HUDEP-2 (cell line): ENCODE measurements at regions not wholly inside any gene's neighbourhood (a gene's known extent, or its start where the extent isn't known, plus 50 kb on each side); places are given as distances from the start of the nearest gene placed in this dataset.
"Not testable (repeated sequence)": the region's sequence is repeated elsewhere in the genome, so short reads cannot be mapped to it uniquely, and the experiment has no call there.

Experiments used
- DNase-seq, 76 experiments: peaks; one replicate each; lab custom pipeline; 2025; ENCODE audit not compliant: unreplicated experiment in 76 of 76; lab: John Stamatoyannopoulos, UW

GRCh38 chr9:65422966-65423690, 138.1 kb upstream of the FOXD4L5 start:
- not testable (repeated sequence) for DNase-seq

DNA sequence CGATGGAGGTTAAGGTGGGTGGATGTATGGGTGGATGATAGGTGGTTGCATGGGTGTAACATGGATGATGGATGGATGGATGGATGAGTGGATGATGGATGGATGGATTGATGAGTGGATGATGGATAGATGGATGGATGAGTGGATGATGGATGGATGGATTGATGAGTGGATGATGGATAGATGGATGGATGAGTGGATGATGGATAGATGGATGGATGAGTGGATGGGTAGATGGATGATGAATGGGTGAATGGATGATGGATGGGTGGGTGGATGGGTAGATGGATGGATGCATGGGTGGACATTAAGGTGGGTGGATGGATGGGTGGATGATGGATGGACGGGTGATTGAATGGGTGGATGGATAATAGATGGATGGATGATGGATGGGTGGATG, 136.5 kb upstream of the FOXD4L5 start:
- not testable (repeated sequence) for DNase-seq

DNA sequence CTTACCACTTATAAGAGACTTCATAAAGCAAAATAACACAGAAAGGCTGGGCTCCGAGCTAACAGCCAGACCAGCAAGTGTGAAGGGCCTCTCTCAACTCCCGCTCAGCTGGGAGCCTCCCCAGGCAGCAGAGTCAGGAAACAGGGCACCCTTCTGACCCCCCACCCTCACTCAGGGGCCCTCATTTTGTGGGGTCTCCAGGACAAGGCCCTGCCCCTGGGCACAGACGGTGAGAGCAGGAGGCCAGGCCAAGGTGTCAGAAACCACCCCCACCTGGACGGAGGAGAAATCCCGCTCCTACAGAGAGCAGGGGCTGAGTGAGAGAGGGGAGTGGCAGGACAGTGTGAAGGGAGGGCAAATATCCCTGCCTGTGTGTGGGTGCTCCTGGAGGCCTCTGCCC, 135.8 kb upstream of the FOXD4L5 start:
- no peak for DNase-seq

- DNase-seq = not testable (repeated sequence)
Observed at GRCh38 chr9:65418966-65419365, 134.0 kb upstream of the FOXD4L5 start.

- not testable (repeated sequence) for DNase-seq
Observed at GRCh38 chr9:65416948-65417347, 131.9 kb upstream of the FOXD4L5 start.

GRCh38 chr9:65414249-65414648, 129.2 kb upstream of the FOXD4L5 start:
- not testable (repeated sequence) for DNase-seq

- DNase-seq = not testable (repeated sequence)
Observed at GRCh38 chr9:65413371-65413770, 128.4 kb upstream of the FOXD4L5 start.

DNA sequence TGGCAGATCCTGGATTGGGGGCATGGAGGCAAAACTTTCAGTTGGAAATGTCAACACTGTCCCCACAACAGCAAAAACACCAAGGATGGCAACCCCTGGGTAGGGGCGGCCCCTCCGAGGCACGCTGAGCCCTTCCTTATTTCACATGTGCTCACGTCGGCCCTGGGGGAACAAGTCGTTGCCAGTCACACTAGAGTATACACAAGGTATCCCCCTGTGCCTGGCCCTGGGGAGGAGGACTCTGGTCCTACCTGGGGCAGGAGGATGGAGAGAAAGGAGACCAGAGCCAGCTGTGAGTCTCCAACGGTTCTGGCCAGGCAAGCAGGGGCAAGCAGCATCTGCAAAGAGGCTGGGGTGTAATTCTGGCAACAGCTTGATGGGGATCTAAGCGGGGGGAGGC, 126.9 kb upstream of the FOXD4L5 start:
- no peak for DNase-seq

DNA sequence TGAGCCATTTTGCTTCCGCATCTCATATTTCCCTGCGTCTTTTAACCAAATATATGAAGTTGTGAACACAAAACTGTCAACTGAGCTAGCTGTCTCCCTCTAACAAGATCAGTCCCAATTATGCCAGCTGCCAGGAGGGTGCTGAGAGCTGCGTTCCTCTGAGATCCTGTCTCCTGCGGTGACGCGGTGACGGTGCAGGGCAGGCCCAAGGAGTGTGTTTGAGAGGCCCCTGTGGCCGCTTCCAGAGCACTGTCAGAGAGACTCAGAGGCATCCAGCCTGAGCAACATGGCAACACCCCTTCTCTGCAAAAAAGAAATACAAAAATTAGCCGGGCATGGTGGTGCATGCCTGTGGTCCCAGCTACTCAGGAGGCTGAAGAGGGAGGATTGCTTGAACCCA, 126.3 kb upstream of the FOXD4L5 start:
- DNase-seq = no peak

- DNase-seq = no peak
Observed at GRCh38 chr9:65410926-65411325, 125.9 kb upstream of the FOXD4L5 start.

- DNase-seq = no peak
Observed at GRCh38 chr9:65409471-65409980, 124.5 kb upstream of the FOXD4L5 start.

- DNase-seq = not testable (repeated sequence)
Observed at GRCh38 chr9:65408806-65409205, 123.8 kb upstream of the FOXD4L5 start.

DNA sequence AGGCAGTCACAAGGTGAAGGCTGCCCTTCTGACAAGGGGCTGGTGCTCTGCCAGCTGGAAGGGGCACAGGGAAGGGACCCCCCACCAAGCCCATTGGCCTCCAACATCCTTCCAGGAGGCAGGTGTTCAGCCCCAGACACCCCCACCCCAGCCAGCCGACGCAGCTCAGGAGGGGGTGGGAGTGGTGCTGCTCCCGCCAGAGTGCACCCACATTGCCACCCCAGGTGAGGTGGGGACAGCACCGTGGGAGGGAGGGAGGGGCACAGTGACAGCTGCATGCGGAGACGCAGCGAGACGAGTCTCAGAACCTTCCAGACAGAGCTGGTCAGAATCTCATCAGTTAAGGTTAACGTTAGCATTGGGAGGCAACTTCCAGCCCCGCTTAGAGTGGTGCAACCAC, 121.6 kb upstream of the FOXD4L5 start:
- not testable (repeated sequence) for DNase-seq

DNA sequence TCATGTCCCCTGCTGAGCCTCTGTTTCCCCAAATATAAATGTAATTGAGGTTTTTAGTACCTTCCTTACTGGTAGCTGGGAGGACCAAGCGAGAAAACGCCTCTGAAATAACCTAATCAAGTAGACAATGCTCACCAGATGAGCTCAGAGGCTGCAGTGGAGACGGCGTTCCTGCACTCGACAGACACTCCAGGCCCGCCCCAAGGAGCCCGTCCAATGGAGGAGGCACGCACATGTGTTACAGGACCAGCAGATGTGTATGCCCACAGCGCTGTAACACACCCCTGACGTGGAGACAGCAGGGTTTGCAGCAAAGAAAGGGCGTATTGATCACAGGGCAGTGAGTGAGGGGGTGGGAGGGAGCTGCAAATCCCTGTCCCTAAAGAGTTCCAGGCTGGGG, 120.8 kb upstream of the FOXD4L5 start:
- not testable (repeated sequence) for DNase-seq

DNA sequence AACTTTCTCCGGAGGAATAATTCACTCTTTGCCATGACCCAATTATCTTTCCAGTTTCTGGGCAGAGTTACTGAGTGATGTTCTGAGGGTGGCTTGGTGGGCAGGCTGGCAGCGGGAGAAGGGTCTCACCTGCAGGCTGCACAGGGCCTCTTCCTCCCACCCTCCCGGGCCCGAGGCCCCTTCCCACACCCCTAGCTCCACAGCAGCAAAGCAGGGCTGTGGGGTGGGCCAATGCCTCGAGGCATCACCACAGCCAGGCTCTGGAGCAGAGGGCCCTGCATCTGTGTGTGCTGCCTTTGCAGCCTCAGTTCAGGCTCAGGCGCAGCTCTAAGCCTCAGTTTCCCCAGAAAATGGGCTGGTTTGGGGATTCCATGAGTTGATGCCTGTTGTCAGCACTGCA, 120.2 kb upstream of the FOXD4L5 start:
- no peak for DNase-seq

DNA sequence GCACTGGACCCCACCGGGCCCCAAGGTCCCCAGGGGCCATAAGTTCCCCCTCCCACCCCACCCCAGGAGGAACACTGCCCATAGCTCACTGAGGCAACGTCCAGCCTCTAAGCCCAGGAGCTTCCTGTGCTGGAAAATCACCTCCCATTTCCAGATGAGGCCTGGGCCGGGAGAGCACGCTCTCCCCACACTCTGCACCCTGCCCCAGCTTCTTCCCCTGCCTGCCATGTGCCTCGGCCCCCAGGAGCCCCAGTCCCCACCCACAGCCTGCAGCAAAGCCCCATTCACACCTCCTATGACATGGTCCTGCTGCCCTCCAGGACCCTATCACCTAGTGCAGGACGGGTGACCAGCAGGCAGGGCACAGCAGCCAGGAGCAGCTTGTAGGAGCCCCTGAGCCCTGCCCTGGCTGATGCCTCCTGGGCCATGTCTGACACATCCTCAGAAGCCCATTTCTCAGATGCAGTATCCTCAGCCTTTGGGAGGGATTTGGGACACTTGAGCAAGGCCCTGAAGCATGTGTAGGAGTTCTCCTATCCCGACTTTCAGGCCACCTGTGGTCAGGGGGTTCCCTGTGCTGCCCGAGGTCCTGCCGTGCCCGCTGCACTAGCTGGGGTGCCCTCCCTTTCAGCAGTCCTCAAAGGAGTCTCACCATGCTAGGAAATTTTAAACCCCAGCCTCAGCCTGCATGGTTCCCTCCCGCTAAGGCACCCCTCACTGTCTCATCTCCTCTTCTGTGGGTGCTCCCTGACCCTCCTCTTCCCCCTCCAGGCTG, 119.4 kb upstream of the FOXD4L5 start:
- DNase-seq = no peak

DNA sequence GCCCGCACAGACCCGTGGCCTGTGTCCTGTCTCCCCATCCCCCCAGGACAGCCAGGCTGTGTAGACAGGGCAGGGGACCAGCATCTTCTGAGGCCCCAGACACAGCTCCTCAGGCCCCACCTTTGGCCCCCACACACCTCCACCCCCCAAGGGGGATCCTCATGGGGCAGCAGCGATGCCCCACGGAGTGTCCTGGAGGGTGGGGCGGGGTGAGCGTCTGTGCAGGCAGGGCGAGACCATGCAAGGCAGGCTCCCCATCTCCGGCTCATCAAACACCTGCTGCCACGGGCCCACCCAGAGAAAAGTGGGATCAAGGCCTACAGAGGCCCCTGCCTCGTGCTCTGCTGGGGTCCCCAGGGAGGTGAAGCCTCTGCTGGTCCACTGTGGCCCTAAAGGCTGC, 118.7 kb upstream of the FOXD4L5 start:
- DNase-seq = no peak

DNA sequence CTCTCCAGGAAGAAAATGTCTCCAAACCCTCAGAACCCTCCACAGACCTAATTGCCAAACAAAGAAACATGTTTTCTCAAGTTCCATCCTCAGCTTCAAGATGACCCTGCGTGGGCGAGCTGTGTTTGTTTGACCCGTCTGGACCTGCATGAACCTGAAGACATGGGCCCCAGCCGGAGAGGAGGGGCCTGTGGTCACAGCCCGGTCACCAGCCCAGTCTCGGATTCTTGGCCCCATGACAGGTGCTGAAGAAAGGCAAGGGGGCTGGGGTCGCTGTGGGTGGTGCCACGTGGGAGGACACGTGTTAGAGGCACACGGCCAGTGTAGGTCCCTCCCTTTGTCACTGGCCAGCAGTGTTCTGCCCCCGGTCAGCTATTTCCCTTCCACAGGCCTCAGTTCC, 118.1 kb upstream of the FOXD4L5 start:
- not testable (repeated sequence) for DNase-seq

- DNase-seq = not testable (repeated sequence)
Observed at GRCh38 chr9:65402206-65402870, 117.3 kb upstream of the FOXD4L5 start.

DNA sequence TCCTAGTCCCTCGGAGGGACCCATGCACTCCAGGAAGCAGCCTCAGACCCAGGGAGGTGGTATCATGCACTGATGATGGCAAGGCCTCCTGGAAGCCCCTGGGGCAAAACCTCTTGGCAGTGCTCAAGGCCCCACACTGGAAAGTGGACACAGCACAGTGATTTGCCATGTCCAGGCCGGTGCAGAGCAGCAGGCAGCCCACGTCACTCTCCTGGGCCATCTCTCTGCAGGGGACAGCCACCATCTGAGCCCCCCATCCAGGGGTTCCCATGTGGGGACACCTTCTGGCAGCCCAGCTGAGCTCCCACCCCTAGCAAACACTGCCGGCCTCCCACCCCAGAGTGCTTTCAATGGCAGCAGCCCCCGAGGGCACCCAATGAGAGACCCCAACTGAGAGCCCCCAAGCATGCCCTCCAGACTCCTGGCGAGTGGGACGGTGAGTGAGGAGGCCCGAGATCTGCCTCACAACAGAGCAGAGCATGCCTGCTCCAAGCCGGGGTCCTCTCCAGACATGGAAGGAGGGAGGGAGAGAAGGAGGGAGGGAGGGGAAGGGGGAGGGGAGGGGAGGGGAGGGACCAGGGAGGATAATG, 116.5 kb upstream of the FOXD4L5 start:
- not testable (repeated sequence) for DNase-seq

DNA sequence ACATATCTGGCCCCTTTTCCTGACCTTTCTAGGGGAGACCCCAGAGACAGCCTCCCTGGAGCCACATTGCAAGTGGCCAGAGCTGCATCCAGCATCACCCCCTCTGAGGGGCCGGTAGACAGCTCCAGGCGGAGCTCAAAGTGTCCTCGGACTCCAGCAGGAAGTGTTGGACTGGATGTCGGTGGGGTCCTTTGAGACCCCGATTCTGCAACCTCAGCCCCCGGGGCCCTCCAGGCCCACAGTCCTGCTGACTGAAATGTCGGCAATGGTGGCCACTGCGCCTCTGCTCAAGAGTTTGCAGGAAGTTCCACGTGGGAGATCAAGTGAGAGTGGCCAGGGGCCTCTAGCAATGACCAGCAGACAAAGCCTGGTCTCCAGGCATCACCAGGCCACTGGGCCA, 115.9 kb upstream of the FOXD4L5 start:
- no peak for DNase-seq
